GM18498 (cell line): ENCODE measurements at regions not wholly inside any gene's neighbourhood (a gene's known extent, or its start where the extent isn't known, plus 50 kb on each side); places are given as distances from the start of the nearest gene placed in this dataset.
"Not testable (repeated sequence)": the region's sequence is repeated elsewhere in the genome, so short reads cannot be mapped to it uniquely, and the experiment has no call there.

Source experiments
- ATAC-seq: cut with Tn5 transposase; IDR thresholded peaks from one replicate; pipeline ENCODE4 v1.9.1; 2021; ENCODE audit warnings: mild to moderate bottlenecking, moderate library complexity; ENCODE audit not compliant: unreplicated experiment

DNA sequence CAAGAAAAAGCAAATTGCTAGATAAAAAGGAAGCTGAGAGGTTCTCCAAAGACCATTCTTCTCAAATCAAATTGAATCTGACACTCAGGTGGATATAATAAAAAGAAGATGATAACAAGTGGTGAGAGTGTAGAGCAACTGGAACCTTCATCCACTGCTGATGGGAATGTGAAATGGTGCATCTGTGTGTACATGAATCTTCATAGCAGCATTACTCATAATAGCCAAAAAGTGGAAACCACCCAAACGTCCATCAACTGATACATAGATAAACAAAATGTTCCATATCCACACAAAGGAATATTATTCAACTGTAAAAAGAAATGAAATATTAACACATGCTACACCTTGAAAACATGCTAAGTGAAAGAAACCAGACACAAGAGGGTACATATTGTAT, 357.2 kb upstream of the EPHA4 start:
- no peak for ATAC-seq

DNA sequence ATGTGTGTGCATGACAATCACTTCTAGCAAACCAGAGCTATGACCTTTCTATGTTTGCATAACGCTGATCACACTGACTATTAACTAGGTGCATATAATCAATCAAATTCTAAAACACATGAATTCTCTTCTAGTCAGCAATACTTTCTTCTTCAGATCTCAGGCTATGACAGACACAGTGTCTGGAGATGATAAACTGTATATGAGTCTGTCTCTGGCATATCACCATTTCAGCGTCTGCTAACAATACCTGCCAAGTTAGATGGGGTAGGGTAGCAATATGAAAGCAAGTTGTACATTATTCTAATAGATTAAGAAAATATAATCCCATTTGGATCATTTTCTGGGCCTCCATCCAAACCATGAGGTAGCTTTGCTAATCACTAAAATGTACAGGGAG, 354.2 kb upstream of the EPHA4 start:
- ATAC-seq = no peak

DNA sequence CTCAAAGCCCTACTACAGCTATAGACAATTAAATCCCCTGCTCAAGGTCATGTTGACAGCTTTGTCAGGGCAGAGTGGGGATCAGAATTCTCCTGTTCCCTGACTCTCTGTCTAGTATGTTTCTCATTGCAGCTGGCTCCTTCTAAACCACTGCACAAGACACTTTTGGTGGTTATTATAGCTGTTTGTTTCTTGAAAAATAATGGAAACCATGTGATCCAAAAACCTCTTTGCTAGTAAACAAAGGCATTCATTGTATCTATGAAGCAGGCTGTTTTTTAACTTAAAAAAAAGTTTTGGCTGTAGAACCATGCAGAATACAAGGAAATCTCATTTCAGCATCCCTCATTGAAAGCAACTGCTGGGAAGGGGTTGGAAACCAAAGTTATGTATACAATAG, 352.5 kb upstream of the EPHA4 start:
- no peak for ATAC-seq

DNA sequence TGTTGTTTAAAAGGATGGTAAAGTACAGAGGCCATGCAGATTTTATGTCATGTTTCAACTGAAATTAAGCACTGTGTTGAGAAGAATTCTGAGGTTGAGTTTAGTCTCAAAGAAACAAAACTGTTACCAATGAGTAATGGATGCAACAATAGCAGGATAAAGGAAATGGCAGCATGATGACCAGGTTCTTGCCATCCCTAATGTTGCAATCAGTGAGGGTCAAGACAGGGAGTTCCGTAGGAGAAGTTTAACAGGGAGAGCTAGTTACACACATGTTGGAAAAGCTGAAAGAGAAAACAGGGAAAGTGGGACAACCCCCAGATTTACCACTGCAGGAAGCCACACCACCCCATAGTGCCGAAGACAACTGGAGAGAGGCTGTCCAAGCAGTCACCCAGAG, 343.8 kb upstream of the EPHA4 start:
- no peak for ATAC-seq

- no peak for ATAC-seq
Measured at GRCh38 chr2:221914334-221914880, 342.3 kb upstream of the EPHA4 start.

DNA sequence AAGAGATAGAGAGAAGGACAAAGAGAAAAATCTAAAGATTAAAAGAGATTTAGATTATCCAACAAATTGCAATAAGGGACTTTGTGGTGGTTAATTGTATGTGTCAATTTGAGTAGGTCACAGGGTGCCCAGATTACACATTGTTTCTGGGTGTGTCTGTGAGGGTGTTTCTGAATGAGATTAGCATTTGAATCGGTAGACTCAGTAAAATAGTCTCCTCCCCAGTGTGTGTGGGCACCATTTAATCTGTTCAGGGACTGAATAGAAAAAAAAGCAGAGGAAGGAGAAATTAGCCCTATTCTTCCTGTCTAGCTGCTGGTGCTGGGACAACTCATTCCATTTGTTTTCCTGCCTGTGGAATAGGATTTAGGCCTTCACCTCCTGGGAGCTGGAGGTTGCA, 339.8 kb upstream of the EPHA4 start:
- ATAC-seq = no peak

GRCh38 chr2:221911321-221911720, 339.2 kb upstream of the EPHA4 start:
- ATAC-seq = no peak

GRCh38 chr2:221908518-221908917, 336.4 kb upstream of the EPHA4 start:
- no peak for ATAC-seq

DNA sequence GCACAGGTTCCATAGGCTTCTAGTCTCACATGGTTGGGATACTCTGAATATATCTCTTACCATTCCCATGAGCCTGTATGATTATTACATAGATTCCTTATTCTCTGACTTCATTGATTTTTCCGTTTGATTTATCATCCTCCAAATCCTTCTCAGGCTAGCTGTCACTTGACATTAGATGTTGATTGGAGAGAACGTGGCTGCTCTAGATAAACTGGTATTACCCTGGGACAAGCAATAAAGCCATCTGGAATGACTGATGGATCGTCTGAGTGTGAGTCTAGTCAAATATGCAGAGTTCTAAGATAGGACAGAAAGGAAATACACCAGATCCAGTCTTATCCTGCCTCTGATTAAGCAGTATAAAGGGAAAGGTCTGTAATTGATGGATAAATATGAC, 325.6 kb upstream of the EPHA4 start:
- ATAC-seq = no peak

DNA sequence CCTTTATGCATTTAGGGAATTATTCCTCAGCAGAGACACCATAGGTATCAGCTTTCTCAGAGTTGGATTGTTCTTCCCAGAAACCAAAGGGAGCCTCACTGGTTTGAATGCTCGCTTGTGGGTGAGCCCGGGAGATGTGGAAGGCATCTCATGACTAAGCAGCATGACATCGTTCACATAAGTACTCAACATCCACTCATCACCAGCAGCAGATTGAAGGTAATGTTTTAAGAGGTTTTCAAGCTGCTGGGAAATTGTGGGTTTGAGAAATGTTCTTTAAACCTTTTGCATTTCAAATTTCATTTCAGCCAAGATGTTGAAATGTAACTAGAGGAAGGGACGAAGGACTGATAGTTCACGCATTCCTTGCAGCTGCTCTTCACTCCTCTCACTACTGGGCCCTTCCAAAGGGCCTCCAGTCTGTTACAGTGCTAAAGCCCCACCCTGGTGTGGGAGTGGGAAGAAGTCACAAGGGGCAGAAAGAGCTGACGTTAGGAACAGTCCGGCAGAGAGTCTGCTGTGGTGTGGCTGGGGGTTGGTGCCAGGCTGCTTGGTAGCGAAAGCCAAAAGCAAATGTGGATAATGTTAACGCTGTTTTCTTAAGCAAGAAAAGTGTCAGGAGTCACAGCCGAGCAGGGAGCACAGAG, 324.5 kb upstream of the EPHA4 start:
- no peak for ATAC-seq

- ATAC-seq = no peak
Measured at GRCh38 chr2:221895366-221896121, 323.4 kb upstream of the EPHA4 start.

DNA sequence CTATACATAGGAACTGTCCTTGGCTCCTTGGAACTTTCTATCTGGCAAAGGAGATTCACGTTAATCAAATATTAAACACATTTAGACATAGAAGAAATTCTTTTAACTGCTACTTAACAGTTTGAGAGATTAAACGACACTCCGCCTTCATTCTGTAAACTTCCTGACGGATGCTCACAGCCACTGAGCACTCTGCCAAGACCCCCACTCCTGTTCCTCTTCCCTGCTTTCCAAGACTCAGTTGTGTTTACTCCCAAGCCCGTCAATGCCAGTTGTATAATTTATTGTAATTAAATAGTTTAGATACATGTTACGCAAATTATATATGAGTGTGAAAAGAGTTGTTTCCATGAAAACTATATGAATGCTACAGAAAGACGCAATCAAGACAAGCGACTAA, 321.4 kb upstream of the EPHA4 start:
- no peak for ATAC-seq

DNA sequence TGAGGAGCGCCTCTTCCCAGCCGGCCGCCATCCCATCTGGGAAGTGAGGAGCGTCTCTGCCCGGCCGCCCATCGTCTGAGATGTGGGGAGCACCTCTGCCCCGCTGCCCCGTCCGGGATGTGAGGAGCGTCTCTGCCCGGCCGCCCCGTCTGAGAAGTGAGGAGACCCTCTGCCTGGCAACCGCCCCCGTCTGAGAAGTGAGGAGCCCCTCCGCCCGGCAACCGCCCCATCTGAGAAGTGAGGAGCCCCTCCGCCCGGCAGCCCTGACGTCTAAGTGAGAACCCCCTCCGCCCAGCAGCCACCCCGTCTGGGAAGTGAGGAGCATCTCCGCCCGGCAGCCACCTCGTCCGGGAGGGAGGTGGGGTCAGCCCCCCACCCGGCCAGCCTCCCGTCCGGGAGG, 319.9 kb upstream of the EPHA4 start:
- not testable (repeated sequence) for ATAC-seq

- ATAC-seq = no peak
Measured at GRCh38 chr2:221883976-221884375, 311.9 kb upstream of the EPHA4 start.

- ATAC-seq = no peak
Measured at GRCh38 chr2:221876016-221876415, 303.9 kb upstream of the EPHA4 start.

GRCh38 chr2:221874444-221874843, 302.3 kb upstream of the EPHA4 start:
- no peak for ATAC-seq

DNA sequence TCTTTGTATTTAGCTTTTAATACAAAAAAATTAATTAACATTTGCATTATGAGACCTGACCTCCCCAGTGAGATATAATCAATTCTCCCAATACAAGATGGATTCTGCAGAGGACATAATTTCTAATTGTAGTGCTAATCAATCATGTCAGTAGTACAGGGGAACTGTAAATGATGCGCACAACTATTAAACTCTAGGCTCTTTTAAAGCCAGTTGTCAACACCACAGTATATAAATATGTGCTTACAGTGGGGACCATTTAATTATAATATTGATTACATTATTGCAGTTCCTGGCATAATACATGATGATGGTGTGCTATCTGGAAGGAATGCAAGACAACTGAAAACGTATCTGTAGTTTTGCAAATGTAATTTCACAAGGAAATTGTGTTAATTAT, 285.6 kb upstream of the EPHA4 start:
- no peak for ATAC-seq

GRCh38 chr2:221853297-221853696, 281.2 kb upstream of the EPHA4 start:
- ATAC-seq = no peak

DNA sequence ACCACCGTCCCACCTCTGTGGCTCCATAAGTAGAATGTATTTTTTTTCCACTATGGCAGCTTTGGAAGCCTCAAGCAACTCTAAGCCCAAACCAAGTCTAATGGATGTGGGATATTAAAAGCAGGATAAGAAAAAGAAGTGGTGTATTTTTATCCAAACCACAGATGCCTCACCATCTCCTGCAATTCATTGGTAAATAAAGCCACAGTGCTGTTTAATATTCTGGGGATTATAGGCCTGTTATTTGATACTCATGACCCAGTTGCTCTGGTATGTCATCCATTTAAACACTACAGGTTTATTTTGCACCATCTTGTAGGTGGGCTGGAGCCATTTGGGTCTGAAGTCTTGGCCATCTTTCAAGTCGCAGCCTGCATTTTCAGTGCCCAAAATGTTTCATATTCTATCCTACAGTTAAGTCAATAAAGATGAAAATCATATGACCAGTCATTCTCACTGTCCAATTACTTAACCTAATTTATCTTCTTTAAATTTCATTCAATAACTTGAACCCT, 279.5 kb upstream of the EPHA4 start:
- ATAC-seq = no peak

- no peak for ATAC-seq
Measured at GRCh38 chr2:221850076-221850475, 278.0 kb upstream of the EPHA4 start.

DNA sequence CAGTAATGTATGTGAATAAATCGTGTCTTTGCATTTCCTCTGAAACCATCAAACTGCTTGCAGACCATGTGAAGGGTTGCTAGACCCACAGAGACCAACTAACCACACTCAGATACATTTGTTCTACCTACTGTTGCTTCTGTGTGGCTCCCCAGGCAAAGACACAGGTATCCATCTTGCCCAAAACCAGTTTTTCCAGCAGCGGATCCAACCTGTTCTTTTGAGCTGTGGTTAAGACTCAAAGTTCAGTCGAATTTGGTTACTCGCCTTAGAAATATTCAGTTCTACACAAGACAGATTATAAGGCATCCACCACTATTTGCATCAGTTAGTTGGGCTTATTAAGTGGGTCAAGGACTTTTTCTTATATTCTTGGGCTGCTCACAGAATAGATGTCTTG, 276.2 kb upstream of the EPHA4 start:
- ATAC-seq = no peak

DNA sequence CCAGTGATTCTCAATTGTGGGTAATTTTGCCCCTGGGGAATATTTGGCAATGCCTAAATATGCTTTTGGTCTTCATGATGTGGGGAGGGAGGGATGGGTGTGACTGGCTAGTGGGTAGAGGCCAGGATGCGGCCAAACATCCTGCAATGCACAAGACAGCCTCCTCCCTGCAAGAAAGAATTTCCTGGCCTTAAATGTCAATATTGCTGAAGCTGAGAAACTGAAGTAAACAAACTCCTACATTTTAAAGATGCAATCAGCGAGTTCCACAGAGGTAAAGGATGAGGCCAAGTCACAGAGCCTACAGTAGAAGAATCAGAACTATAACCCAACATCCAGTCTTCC, 272.9 kb upstream of the EPHA4 start:
- no peak for ATAC-seq
